HepG2 (cell line): ENCODE measurements at regions not wholly inside any gene's neighbourhood (a gene's known extent, or its start where the extent isn't known, plus 50 kb on each side); places are given as distances from the start of the nearest gene placed in this dataset.

ENCODE experiments used
- BHLHE40 ChIP-seq: IDR thresholded peaks from 2 replicates; pipeline ENCODE4 v1.6.1; 2011; ENCODE audit warnings: low read length, improper control_type of control experiment
- BRCA1 ChIP-seq: sonication (generic); formaldehyde crosslinking; IDR thresholded peaks from 2 replicates; pipeline ENCODE4 v1.4.0; 2020; ENCODE audit warnings: missing genetic modification reagents
- MYC ChIP-seq: sonication (generic); formaldehyde crosslinking; IDR thresholded peaks from 2 replicates; pipeline ENCODE4 v1.9.0; 2021; ENCODE audit warnings: missing genetic modification reagents, borderline replicate concordance
- NCOA1 ChIP-seq: sonication (generic); formaldehyde crosslinking; IDR thresholded peaks from 2 replicates; pipeline ENCODE4 v1.9.0; 2021; ENCODE audit warnings: missing genetic modification reagents
- TF ChIP-seq, protein P1 (sequence below): sonication (generic); formaldehyde crosslinking; IDR thresholded peaks from 2 replicates; pipeline ENCODE4 v1.5.0; 2020; ENCODE audit warnings: mild to moderate bottlenecking, missing genetic modification reagents, moderate library complexity
- TF ChIP-seq, protein P2 (sequence below): sonication (generic); formaldehyde crosslinking; IDR thresholded peaks from 2 replicates; pipeline ENCODE4 v1.5.1; 2020; ENCODE audit warnings: mild to moderate bottlenecking, missing genetic modification reagents, moderate library complexity

DNA sequence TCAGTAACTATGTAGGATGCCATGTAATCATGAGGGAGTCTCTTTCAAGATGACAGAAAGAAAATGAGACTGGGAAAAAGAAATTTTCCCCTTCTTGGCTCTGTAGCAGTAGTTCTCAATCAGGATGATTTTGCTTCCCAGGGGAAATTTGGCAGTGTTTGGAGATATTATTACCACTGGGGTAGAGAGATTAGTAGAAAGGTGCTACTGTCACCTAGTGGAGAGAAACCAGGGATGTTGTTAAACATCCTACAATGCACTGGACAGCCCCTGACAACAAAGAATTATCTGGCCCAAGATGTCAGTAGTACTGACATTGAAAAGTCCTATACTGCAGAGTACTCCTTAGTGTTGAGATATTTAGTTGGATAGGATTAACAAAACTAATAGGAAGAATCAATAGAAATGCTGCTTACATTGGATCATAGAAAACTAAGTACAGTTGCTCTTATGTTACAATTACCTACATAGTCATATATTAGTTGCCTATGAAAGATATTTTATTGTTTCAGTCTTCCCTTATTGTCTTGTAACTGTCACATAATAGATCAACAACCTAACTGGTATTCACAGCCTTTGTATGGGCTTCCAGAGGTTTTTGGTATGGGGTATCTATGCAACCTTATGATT, 433.3 kb downstream of the RAP2B start:
- TF ChIP-seq, protein P1, sequence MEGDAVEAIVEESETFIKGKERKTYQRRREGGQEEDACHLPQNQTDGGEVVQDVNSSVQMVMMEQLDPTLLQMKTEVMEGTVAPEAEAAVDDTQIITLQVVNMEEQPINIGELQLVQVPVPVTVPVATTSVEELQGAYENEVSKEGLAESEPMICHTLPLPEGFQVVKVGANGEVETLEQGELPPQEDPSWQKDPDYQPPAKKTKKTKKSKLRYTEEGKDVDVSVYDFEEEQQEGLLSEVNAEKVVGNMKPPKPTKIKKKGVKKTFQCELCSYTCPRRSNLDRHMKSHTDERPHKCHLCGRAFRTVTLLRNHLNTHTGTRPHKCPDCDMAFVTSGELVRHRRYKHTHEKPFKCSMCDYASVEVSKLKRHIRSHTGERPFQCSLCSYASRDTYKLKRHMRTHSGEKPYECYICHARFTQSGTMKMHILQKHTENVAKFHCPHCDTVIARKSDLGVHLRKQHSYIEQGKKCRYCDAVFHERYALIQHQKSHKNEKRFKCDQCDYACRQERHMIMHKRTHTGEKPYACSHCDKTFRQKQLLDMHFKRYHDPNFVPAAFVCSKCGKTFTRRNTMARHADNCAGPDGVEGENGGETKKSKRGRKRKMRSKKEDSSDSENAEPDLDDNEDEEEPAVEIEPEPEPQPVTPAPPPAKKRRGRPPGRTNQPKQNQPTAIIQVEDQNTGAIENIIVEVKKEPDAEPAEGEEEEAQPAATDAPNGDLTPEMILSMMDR = peak; percentile 65
- TF ChIP-seq BHLHE40 (no peak), NCOA1 (CRISPR knock-in tag) (no peak), MYC (CRISPR knock-in tag) (no peak), BRCA1 (CRISPR knock-in tag) (no peak)
- TF ChIP-seq, protein P2, sequence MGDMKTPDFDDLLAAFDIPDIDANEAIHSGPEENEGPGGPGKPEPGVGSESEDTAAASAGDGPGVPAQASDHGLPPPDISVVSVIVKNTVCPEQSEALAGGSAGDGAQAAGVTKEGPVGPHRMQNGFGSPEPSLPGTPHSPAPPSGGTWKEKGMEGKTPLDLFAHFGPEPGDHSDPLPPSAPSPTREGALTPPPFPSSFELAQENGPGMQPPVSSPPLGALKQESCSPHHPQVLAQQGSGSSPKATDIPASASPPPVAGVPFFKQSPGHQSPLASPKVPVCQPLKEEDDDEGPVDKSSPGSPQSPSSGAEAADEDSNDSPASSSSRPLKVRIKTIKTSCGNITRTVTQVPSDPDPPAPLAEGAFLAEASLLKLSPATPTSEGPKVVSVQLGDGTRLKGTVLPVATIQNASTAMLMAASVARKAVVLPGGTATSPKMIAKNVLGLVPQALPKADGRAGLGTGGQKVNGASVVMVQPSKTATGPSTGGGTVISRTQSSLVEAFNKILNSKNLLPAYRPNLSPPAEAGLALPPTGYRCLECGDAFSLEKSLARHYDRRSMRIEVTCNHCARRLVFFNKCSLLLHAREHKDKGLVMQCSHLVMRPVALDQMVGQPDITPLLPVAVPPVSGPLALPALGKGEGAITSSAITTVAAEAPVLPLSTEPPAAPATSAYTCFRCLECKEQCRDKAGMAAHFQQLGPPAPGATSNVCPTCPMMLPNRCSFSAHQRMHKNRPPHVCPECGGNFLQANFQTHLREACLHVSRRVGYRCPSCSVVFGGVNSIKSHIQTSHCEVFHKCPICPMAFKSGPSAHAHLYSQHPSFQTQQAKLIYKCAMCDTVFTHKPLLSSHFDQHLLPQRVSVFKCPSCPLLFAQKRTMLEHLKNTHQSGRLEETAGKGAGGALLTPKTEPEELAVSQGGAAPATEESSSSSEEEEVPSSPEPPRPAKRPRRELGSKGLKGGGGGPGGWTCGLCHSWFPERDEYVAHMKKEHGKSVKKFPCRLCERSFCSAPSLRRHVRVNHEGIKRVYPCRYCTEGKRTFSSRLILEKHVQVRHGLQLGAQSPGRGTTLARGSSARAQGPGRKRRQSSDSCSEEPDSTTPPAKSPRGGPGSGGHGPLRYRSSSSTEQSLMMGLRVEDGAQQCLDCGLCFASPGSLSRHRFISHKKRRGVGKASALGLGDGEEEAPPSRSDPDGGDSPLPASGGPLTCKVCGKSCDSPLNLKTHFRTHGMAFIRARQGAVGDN (CRISPR knock-in tag) = no peak
